SK-N-MC (cell line): ENCODE measurements at regions not wholly inside any gene's neighbourhood (a gene's known extent, or its start where the extent isn't known, plus 50 kb on each side); places are given as distances from the start of the nearest gene placed in this dataset.

ENCODE experiments used
- EZH2 ChIP-seq: fragments of 200-600 bp; sonication (generic); IDR thresholded peaks from one replicate; pipeline ENCODE4 v1.6.1; 2017; ENCODE audit warnings: antibody characterized with exemption
- FOXP2 ChIP-seq: optimal IDR thresholded peaks from 2 replicates; pipeline ENCODE3; 2011; ENCODE audit warnings: mild to moderate bottlenecking, moderate library complexity; ENCODE audit not compliant: insufficient read depth; ENCODE audit errors: extremely low read length, control extremely low read depth
- POLR2AphosphoS5 ChIP-seq: IDR thresholded peaks from 2 replicates; pipeline ENCODE4 v1.6.1; 2012; ENCODE audit warnings: mild to moderate bottlenecking, low read depth, low read length, borderline replicate concordance

DNA sequence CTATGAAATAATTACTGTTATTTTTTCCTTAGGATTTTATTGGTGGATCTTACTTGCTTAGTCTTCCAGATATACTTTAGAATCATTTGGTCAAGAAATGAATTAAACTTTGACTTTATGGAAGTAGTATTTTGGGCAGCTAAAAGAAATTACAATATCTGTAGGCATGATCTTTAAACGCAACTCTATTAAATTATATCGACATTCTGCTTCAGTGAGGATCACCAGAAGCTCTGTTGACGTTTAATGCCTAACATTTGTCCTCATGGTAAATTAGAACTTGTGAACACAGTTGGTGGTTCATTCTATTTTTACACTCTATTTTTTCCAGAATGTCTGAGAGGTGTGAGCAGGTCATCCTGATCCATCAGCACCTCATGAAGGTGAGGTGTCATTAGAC is 211.6 kb downstream of the TMEM167A start:
- TF ChIP-seq EZH2 (no peak), POLR2AphosphoS5 (no peak), FOXP2 (no peak)
